GM21447 (cell line): ENCODE measurements at regions not wholly inside any gene's neighbourhood (a gene's known extent, or its start where the extent isn't known, plus 50 kb on each side); places are given as distances from the start of the nearest gene placed in this dataset.

Experiments
- ATAC-seq: cut with Tn5 transposase; IDR thresholded peaks from one replicate; pipeline ENCODE4 v1.9.1; 2021; ENCODE audit not compliant: unreplicated experiment

GRCh38 chr10:33753389-33753788, 418.9 kb upstream of the NRP1 start:
- ATAC-seq, result no peak

- no peak for ATAC-seq
Measured at GRCh38 chr10:33749790-33750189, 415.3 kb upstream of the NRP1 start.

- no peak for ATAC-seq
Measured at GRCh38 chr10:33749067-33749735, 414.7 kb upstream of the NRP1 start.

- no peak for ATAC-seq
Measured at GRCh38 chr10:33746836-33747268, 412.4 kb upstream of the NRP1 start.

GRCh38 chr10:33746186-33746585, 411.7 kb upstream of the NRP1 start:
- ATAC-seq, result no peak

GRCh38 chr10:33743429-33743857, 409.0 kb upstream of the NRP1 start:
- ATAC-seq, result no peak

GRCh38 chr10:33739031-33739430, 404.6 kb upstream of the NRP1 start:
- ATAC-seq, result no peak

GRCh38 chr10:33735464-33735923, 401.0 kb upstream of the NRP1 start:
- no peak for ATAC-seq

GRCh38 chr10:33734393-33735155, 400.1 kb upstream of the NRP1 start:
- no peak for ATAC-seq

GRCh38 chr10:33733058-33733457, 398.6 kb upstream of the NRP1 start:
- ATAC-seq, result no peak

GRCh38 chr10:33732161-33732680, 397.8 kb upstream of the NRP1 start:
- no peak for ATAC-seq

- no peak for ATAC-seq
Measured at GRCh38 chr10:33731322-33731721, 396.9 kb upstream of the NRP1 start.

- no peak for ATAC-seq
Measured at GRCh38 chr10:33725430-33725829, 391.0 kb upstream of the NRP1 start.

- no peak for ATAC-seq
Measured at GRCh38 chr10:33723181-33723580, 388.7 kb upstream of the NRP1 start.

GRCh38 chr10:33722067-33722466, 387.6 kb upstream of the NRP1 start:
- no peak for ATAC-seq

- no peak for ATAC-seq
Measured at GRCh38 chr10:33721509-33721908, 387.0 kb upstream of the NRP1 start.

- no peak for ATAC-seq
Measured at GRCh38 chr10:33720161-33720560, 385.7 kb upstream of the NRP1 start.

- ATAC-seq, result no peak
Measured at GRCh38 chr10:33719005-33719703, 384.7 kb upstream of the NRP1 start.

GRCh38 chr10:33716501-33717267, 382.2 kb upstream of the NRP1 start:
- no peak for ATAC-seq

GRCh38 chr10:33715303-33715975, 381.0 kb upstream of the NRP1 start:
- no peak for ATAC-seq
